ENCODE measurements at regions not wholly inside any gene's neighbourhood (a gene's known extent, or its start where the extent isn't known, plus 50 kb on each side); places are given as distances from the start of the nearest gene placed in this dataset.

DNA sequence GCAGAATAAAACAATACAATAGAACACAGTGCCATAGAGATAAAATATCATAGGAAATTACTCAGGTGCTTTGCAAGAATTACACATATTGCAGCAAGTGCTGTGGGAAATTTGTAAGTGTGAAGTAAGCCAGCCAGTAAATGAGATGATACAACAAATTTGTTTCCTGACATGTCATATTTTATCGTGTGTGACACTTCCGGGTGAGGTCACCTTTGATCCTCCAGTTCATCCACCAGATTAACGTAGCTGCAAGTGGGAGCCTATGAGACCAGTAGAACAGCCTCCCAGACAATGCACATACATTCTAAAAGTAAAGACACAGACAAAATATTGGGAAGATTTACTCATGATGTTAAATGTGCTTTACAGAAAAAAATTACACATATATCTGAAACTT, 72.2 kb downstream of the PRDM9 start:
- Mint-ChIP-seq H3K4me1 (ENCODE audit: low read depth) (no peaks in the 10 kb centered on the region), H3K9me3 (peaks cover 13% of the 10 kb centered on the region), H3K27me3 (no peaks in the 10 kb centered on the region), H3K4me3 (no peak overlapping the region), H3K27ac (no peak overlapping the region), H3K36me3 (ENCODE audit: low read depth) (no peaks in the 10 kb centered on the region)
- DNase-seq, result no peak

DNA sequence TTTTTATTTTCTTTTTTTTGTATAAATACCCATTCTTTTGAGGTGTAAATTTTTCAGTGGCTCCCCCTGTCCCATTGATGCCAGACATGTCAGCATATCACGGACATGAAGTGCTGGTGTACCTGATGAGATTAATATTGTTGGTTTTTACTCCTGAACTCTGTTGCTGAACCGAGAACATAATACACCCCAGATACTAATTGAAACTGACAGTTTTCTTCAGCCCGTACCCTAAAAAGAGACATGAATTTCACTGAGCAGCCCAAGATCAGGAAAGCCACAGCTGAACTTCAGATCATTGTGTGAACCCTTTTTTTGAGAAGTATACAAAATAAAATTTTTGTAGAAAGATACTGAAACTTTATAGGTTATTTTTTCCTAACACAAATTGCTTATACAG, 75.7 kb downstream of the PRDM9 start:
- H3K27me3 Mint-ChIP-seq, result no peaks in the 10 kb centered on the region
- peaks cover 3% of the 10 kb centered on the region for H3K9me3 Mint-ChIP-seq
- no peak for DNase-seq
- no peak overlapping the region for H3K27ac Mint-ChIP-seq
- no peaks in the 10 kb centered on the region for H3K4me1 Mint-ChIP-seq (ENCODE audit: low read depth)
- H3K4me3 Mint-ChIP-seq, result no peak overlapping the region
- no peaks in the 10 kb centered on the region for H3K36me3 Mint-ChIP-seq (ENCODE audit: low read depth)

DNA sequence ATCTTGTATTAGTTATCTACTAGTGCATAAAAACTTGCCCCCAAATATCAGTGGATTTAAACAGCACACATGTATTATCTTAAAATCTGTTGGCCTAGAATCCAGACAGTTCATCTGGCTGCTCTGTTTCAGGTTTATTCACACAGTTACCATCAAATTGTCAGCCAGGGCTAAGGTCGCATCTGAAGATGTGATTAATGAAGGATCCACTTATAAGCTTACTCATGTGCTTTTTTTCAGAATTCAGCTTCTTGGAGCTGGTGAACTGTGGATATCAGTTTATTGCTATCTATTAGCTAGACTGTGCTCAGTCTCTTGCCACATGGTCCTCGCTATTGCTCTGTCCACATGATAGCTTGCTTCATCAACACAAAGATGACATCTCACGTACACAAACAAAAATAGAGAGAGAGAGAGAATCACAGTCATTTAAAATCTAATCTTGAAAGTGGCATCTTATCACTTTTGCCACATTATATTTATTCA, 81.5 kb downstream of the PRDM9 start:
- DNase-seq, result no peak
- no peaks in the 10 kb centered on the region for H3K4me1 Mint-ChIP-seq (ENCODE audit: low read depth)
- H3K9me3 Mint-ChIP-seq, result peaks cover 8% of the 10 kb centered on the region
- H3K36me3 Mint-ChIP-seq (ENCODE audit: low read depth), result no peaks in the 10 kb centered on the region
- no peak overlapping the region for H3K27ac Mint-ChIP-seq
- H3K4me3 Mint-ChIP-seq, result no peak overlapping the region
- H3K27me3 Mint-ChIP-seq, result no peaks in the 10 kb centered on the region

DNA sequence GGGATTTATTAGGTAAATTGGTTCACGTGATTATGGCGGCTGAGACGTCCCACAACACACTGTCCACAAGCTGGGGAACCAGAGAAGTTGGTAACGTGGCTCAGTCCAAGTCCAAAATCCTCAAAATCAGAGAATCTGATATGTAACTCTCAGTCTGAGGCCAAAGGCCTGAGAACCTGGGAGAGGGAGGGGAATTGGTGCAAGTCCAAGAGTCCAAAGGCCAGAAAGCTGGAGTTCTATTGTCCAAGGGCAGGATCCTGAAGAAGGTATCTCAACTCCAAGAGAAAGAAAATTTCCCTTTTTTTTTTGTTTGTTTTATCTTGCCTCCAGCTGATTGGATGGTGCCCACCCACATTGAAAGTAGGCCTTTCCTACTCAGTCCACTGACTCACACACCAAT, 83.8 kb downstream of the PRDM9 start:
- no peak overlapping the region for H3K4me3 Mint-ChIP-seq
- DNase-seq, result no peak
- no peaks in the 10 kb centered on the region for H3K36me3 Mint-ChIP-seq (ENCODE audit: low read depth)
- peaks cover 11% of the 10 kb centered on the region for H3K9me3 Mint-ChIP-seq
- no peaks in the 10 kb centered on the region for H3K27me3 Mint-ChIP-seq
- no peaks in the 10 kb centered on the region for H3K4me1 Mint-ChIP-seq (ENCODE audit: low read depth)
- H3K27ac Mint-ChIP-seq, result no peak overlapping the region

DNA sequence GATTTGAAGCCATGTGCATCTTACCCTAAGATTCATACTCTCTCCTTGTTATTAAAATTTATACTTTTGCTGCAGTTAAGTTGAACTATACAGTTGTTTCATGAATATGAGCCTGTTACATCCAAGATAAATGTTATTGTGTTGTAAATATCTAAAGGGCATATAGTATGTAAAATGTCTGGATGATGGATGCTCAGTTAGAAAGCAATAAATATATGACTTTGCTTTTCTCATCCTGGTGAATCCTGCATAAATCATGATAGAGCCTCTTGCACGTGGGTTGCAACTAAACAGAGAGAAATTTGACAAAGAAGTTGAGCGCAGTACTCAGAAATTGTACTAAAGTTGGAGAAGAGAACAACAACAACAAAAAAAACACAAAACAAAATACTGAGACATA, 99.5 kb downstream of the PRDM9 start:
- Mint-ChIP-seq H3K4me1 (ENCODE audit: low read depth) (no peaks in the 10 kb centered on the region), H3K36me3 (ENCODE audit: low read depth) (no peaks in the 10 kb centered on the region), H3K27me3 (no peaks in the 10 kb centered on the region), H3K4me3 (no peak overlapping the region), H3K27ac (no peak overlapping the region), H3K9me3 (peaks cover 14% of the 10 kb centered on the region)
- DNase-seq, result no peak

DNA sequence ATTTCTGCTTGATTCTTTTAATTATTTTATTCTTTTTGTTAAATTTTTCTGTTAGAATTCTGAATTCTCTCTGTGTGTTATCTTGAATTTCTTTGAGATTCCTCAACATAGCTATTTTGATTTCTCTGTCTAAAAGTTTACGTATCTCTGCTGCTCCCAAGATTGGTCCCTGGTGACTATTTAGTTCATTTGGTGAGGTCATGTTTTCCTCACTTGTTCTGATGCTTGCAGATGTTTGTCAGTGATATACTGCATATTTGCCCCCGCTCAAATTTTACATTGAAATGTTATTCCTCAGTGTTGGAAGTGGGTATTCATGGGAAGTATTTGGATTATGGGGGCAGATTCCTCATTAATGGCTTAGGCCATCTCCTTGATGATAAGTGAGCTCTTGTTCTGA, 105.3 kb downstream of the PRDM9 start:
- Mint-ChIP-seq H3K36me3 (ENCODE audit: low read depth) (no peaks in the 10 kb centered on the region), H3K27ac (no peak overlapping the region), H3K9me3 (peaks cover 26% of the 10 kb centered on the region), H3K27me3 (no peaks in the 10 kb centered on the region), H3K4me3 (no peak overlapping the region), H3K4me1 (ENCODE audit: low read depth) (no peaks in the 10 kb centered on the region)
- no peak for DNase-seq

DNA sequence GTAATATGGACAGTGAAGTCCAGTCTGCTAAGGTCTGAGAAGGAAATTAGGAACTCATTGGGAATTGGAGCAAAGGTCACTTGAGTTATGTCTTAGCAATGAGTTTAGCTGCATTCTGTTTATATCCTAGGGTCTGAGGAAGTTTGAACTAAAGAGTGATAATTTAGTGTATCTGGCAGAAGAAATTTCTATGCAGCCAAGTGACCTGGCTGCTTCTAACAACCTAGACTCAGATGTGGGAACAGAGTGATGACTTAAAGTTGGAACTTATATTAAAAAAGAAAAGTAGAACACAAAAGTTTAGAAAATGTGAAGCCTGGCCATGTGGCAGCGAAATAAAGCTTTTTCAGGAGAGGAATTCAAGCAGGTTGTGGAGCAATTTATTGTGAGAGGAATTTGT, 106.2 kb downstream of the PRDM9 start:
- H3K4me3 Mint-ChIP-seq, result no peak overlapping the region

DNA sequence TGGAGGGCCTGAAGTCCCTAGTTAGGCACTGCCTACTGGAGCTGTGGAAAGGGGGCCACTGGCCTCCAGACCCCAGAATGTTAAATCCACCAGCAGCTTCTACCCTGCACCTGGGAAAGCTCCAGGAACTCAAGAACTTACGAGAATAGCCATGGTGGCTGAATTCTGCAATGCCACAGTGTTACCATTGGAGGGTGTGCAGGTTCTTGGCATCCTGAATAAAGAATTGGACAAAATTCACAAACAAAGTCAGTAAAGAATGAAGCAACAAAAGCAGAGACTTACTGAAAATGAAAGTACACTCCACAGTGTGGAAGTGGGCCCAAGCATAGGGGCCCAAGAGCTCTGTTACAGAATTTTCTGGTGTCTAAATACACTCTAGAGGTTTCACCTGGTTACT, 107.0 kb downstream of the PRDM9 start:
- Mint-ChIP-seq H3K4me1 (ENCODE audit: low read depth) (no peaks in the 10 kb centered on the region), H3K27ac (no peak overlapping the region), H3K9me3 (peaks cover 25% of the 10 kb centered on the region), H3K4me3 (no peak overlapping the region), H3K36me3 (ENCODE audit: low read depth) (no peaks in the 10 kb centered on the region), H3K27me3 (no peaks in the 10 kb centered on the region)
- DNase-seq, result no peak

More for the DNA sequence above, 106.2 kb downstream of the PRDM9 start:
- Mint-ChIP-seq H3K27me3 (no peaks in the 10 kb centered on the region), H3K9me3 (peaks cover 25% of the 10 kb centered on the region), H3K27ac (no peak overlapping the region), H3K4me1 (ENCODE audit: low read depth) (no peaks in the 10 kb centered on the region), H3K36me3 (ENCODE audit: low read depth) (no peaks in the 10 kb centered on the region)
- DNase-seq, result no peak

DNA sequence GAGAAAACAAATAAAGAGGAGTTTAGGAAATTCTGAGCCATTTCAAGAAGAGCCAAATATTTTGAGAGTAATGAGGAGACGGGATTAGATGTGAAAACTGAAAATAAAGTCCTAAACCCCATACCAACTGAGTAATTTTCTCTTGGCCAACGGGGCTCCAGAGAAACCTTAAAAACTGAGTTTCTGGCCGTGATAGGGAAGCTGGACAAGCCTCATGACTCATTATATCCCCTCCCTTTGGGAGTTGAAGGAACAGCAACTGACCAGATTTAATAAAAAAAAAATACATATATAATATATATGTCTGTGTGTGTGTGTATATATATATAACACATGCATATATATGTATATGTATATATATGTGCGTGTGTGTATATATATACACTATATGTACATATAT, 119.6 kb downstream of the PRDM9 start:
- DNase-seq, result no peak
- Mint-ChIP-seq H3K4me1 (ENCODE audit: low read depth) (no peaks in the 10 kb centered on the region), H3K4me3 (no peak overlapping the region), H3K9me3 (peaks cover 12% of the 10 kb centered on the region), H3K36me3 (ENCODE audit: low read depth) (no peaks in the 10 kb centered on the region), H3K27me3 (no peaks in the 10 kb centered on the region), H3K27ac (no peak overlapping the region)

DNA sequence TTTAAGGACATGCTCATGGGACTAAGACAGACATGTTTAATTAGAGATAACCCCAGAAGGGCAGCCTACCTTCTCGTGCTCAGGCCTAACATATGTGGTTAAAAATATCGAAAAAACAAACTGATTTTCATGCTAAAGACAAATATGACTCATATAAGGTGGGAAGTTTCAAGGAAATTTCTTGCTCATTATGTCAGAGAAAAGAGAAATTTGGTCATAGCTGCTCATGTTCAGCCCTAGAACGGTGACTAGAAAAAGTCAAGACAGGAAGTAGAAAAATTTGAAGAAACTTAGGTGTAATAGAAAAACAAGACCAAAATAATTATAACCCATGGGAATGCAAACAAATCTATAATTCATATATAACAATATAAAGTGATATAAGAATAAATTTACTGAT, 120.6 kb downstream of the PRDM9 start:
- H3K36me3 Mint-ChIP-seq (ENCODE audit: low read depth), result no peaks in the 10 kb centered on the region
- H3K27ac Mint-ChIP-seq, result no peak overlapping the region
- peaks cover 14% of the 10 kb centered on the region for H3K9me3 Mint-ChIP-seq
- H3K4me1 Mint-ChIP-seq (ENCODE audit: low read depth), result no peaks in the 10 kb centered on the region
- no peak overlapping the region for H3K4me3 Mint-ChIP-seq
- no peak for DNase-seq
- no peaks in the 10 kb centered on the region for H3K27me3 Mint-ChIP-seq

DNA sequence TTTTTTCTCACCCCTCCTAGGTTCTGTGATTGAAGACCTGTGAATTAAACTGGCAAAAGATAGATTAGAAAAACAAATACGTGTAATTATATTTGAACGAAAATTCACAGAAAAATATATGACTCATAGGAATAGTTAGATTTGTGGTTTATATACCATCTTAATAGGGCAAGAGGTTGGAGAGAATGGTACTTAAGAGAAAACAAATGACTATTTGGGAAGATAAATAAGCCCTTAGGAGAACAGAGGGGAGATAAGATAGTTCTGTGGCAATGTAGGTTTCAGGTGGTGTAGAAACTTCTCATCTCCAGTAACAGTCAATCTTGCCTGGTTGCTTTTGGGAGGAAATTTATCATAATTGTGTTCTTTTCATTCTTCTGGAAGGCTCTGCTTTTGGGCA, 122.0 kb downstream of the PRDM9 start:
- Mint-ChIP-seq H3K9me3 (peaks cover 12% of the 10 kb centered on the region), H3K27ac (no peak overlapping the region), H3K36me3 (ENCODE audit: low read depth) (no peaks in the 10 kb centered on the region), H3K4me1 (ENCODE audit: low read depth) (no peaks in the 10 kb centered on the region), H3K4me3 (no peak overlapping the region), H3K27me3 (no peaks in the 10 kb centered on the region)
- no peak for DNase-seq

DNA sequence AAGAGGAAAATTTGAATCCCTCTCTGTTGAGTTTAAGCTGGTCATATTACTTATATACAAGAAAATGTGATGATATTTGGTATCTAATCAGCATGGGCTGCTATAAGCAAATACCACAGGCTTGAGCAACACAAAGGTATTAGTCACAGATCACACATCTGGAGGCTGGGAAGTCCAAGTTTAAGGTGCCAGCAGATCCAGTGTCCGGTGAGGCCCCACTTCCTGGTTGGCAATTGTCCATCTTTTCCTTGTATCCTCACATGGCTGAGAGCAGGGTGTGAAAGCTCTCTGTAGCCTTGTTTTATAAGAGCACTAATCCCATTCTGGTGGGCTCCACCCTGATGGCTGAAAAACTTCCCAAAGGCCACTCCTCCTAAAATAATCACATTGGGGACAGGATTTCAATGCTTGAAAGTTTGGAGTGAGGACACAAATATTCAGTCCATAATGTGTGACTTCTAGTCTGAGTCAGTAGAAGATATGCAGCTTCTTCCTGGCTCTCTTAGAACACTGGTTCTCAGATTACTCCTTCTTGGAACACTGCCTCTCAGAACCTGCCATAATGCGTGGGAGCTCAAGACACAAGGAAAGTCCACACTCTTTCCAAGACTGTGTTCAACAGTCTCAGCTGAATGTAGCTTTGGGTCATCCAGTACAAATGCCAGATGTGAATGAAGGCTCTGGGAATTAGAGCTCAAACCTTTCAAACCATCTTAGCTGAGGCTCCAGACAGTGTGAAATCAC, 124.1 kb downstream of the PRDM9 start:
- no peak overlapping the region for H3K4me3 Mint-ChIP-seq
- no peak overlapping the region for H3K27ac Mint-ChIP-seq
- no peaks in the 10 kb centered on the region for H3K27me3 Mint-ChIP-seq
- H3K36me3 Mint-ChIP-seq (ENCODE audit: low read depth), result no peaks in the 10 kb centered on the region
- DNase-seq, result no peak
- H3K9me3 Mint-ChIP-seq, result peaks cover 15% of the 10 kb centered on the region
- no peaks in the 10 kb centered on the region for H3K4me1 Mint-ChIP-seq (ENCODE audit: low read depth)

DNA sequence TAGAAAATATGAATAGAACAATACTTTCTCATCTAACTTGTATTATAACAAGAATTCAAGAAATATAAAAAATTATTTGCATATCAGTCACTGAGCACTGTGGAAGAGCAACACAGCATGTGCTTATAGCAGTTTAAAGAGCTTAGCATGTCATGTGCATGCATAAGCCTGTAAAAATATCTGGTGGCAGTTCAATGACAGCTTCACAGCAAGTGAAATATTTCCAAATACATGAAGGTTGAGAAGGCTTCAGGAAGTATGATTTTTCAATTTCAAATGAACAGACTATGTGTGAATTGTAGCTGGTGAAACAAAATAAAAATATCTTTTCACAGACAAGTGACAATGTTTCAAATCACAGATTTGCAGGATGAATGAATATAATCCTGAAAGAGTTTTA, 128.5 kb downstream of the PRDM9 start:
- Mint-ChIP-seq H3K4me1 (ENCODE audit: low read depth) (no peaks in the 10 kb centered on the region), H3K36me3 (ENCODE audit: low read depth) (no peaks in the 10 kb centered on the region), H3K27ac (no peak overlapping the region), H3K4me3 (no peak overlapping the region), H3K9me3 (peaks cover 25% of the 10 kb centered on the region), H3K27me3 (no peaks in the 10 kb centered on the region)
- no peak for DNase-seq

DNA sequence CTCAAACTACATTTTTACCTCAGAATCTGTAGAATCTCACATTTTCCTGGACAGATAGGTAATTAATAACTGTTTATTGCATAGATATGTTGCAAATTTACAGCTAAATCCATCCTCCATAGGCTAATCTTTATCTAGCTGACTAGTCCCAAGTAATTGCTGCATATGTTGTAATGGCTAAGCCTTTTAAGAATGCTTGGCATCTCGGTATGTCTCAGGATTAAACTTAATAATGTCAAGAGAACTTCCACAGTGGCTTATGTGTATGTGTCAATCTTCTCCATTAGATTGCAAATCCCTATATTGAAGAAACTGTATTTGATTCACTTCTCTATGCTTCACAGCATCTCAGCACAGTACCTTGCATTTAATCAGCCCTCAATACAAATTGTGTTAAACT, 131.9 kb downstream of the PRDM9 start:
- Mint-ChIP-seq H3K4me1 (ENCODE audit: low read depth) (no peaks in the 10 kb centered on the region), H3K4me3 (no peak overlapping the region), H3K27me3 (no peaks in the 10 kb centered on the region), H3K27ac (no peak overlapping the region), H3K9me3 (peaks cover 37% of the 10 kb centered on the region), H3K36me3 (ENCODE audit: low read depth) (no peaks in the 10 kb centered on the region)
- no peak for DNase-seq

DNA sequence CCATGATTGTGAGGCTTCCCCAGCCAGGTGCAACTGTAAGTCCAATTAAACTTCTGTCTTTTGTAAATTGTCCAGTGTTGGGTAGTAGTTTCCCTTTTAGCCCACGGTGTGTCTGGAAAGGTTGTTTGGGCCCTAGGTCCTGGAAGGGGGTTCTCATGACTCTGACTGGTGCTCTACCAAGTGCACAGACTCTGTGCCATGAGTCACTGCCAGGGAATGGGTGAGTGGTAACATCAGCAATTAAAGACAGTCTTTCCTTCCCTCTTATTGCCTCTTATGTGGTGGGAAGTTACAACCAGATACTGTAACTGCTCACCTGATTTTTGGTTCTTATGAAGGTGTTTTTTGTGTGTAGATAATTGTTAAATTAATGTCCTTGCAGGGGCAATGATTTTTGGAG, 141.2 kb downstream of the PRDM9 start:
- Mint-ChIP-seq H3K27ac (no peak overlapping the region), H3K27me3 (no peaks in the 10 kb centered on the region), H3K9me3 (peaks cover 32% of the 10 kb centered on the region), H3K36me3 (ENCODE audit: low read depth) (no peaks in the 10 kb centered on the region), H3K4me1 (ENCODE audit: low read depth) (no peaks in the 10 kb centered on the region), H3K4me3 (no peak overlapping the region)
- no peak for DNase-seq

DNA sequence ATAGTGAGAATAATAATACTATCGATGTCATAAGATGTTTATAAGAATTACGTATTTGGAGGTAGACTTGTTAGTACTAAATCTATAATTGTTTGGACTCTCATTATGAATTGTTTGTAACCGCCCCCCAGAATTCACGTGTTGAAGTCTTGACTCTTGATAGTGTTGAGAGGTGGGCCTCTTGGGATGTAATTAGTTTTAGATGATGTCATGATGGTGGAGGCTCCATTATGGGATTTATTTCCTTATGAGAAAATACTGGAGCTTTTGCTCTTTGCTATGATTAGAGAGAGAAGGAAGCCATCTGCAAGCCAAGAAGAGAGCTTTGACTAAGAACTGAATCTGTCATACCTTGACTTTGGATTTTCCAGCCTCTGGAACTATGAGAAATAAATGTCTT, 142.2 kb downstream of the PRDM9 start:
- no peak for DNase-seq
- no peak overlapping the region for H3K27ac Mint-ChIP-seq
- H3K4me1 Mint-ChIP-seq (ENCODE audit: low read depth), result no peaks in the 10 kb centered on the region
- H3K27me3 Mint-ChIP-seq, result no peaks in the 10 kb centered on the region
- no peaks in the 10 kb centered on the region for H3K36me3 Mint-ChIP-seq (ENCODE audit: low read depth)
- H3K9me3 Mint-ChIP-seq, result peaks cover 32% of the 10 kb centered on the region
- H3K4me3 Mint-ChIP-seq, result no peak overlapping the region
